SK-N-SH (cell line): ENCODE measurements at regions not wholly inside any gene's neighbourhood (a gene's known extent, or its start where the extent isn't known, plus 50 kb on each side); places are given as distances from the start of the nearest gene placed in this dataset.

Experiments
- CTCF ChIA-PET: fragments of 300-600, 350-600 bp; formaldehyde crosslinking; extraction: SDS; loops from one replicate; lab custom pipeline; 2021; lab: Yijun Ruan, JAX
- POLR2A ChIA-PET: fragments of 350-600 bp; sonication (Branson Sonifier 250); formaldehyde crosslinking; extraction: SDS; loops from one replicate; lab custom pipeline; 2020; ENCODE audit warnings: antibody characterized with exemption, inconsistent platforms; lab: Yijun Ruan, JAX
- DNase-seq: peaks from one replicate; pipeline ENCODE4 v3.0.0; 2012
- H2AFZ ChIP-seq: fragments of 200-600 bp; sonication (generic); 2 replicates; pipeline ENCODE4 v1.8.1; 2016; ENCODE audit warnings: antibody characterized with exemption, mild to moderate bottlenecking, low read depth
- H3F3A ChIP-seq: fragments of 200-600 bp; sonication (generic); replicated peaks from 2 replicates; pipeline ENCODE3; 2016; ENCODE audit warnings: antibody characterized with exemption, mild to moderate bottlenecking; ENCODE audit not compliant: insufficient read depth
- H3K27ac ChIP-seq, 2 experiments: fragments of 200-500 bp in 1 of 2; fragments of 200-600 bp in 1 of 2; sonication (Bioruptor generic) in 1 of 2; sonication (generic), shearing (Covaris generic) in 1 of 2; 2 replicates each; pipeline versions ENCODE4 v1.5.1 to v1.6.1; 2014 to 2016; ENCODE audit warnings: low read depth in 2 of 2, inconsistent platforms in 1 of 2, low read length in 1 of 2, mild to moderate bottlenecking in 1 of 2, mixed read lengths in 1 of 2
- H3K27me3 ChIP-seq: fragments of 200-600 bp; sonication (generic), shearing (Covaris generic); 2 replicates; pipeline ENCODE4 v1.6.1; 2016; ENCODE audit warnings: mixed run types; ENCODE audit not compliant: insufficient read depth
- H3K36me3 ChIP-seq, 2 experiments: fragments of 200-500 bp in 1 of 2; fragments of 200-600 bp in 1 of 2; sonication (Bioruptor generic) in 1 of 2; sonication (generic) in 1 of 2; replicated peaks in 1 of 2; 2 replicates each; pipeline versions ENCODE3 to v1.5.1; 2014 to 2016; ENCODE audit warnings: low read length in 1 of 2, mild to moderate bottlenecking in 1 of 2; ENCODE audit not compliant: insufficient read depth in 2 of 2, control insufficient read depth in 1 of 2
- H3K4me1 ChIP-seq, 2 experiments: fragments of 200-500 bp in 1 of 2; fragments of 200-600 bp in 1 of 2; sonication (Bioruptor generic) in 1 of 2; sonication (generic), shearing (Covaris generic) in 1 of 2; 2 replicates each; pipeline versions ENCODE4 v1.5.1 to v1.6.1; 2014 to 2016; ENCODE audit warnings: low read depth in 1 of 2, low read length in 1 of 2, mixed run types in 1 of 2; ENCODE audit not compliant: insufficient read depth in 2 of 2, control insufficient read depth in 1 of 2
- H3K4me2 ChIP-seq: fragments of 200-600 bp; sonication (generic), shearing (Covaris generic); 2 replicates; pipeline ENCODE4 v1.6.1; 2017; ENCODE audit warnings: mixed run types
- H3K4me3 ChIP-seq, 2 experiments: fragments of 200-500 bp in 1 of 2; fragments of 200-600 bp in 1 of 2; sonication (Bioruptor generic) in 1 of 2; sonication (generic), shearing (Covaris generic) in 1 of 2; 2 replicates each; pipeline versions ENCODE4 v1.5.1 to v1.8.1; 2014 to 2016; ENCODE audit warnings: low read depth in 2 of 2, inconsistent platforms in 1 of 2, low read length in 1 of 2, mild to moderate bottlenecking in 1 of 2, mixed read lengths in 1 of 2, moderate library complexity in 1 of 2
- H3K79me2 ChIP-seq: fragments of 200-600 bp; sonication (generic); 2 replicates; pipeline ENCODE4 v1.8.1; 2017; ENCODE audit warnings: mild to moderate bottlenecking; ENCODE audit not compliant: insufficient read depth
- H3K9ac ChIP-seq: fragments of 200-600 bp; sonication (generic); 2 replicates; pipeline ENCODE4 v1.6.1; 2017; ENCODE audit warnings: mixed run types
- H3K9me2 ChIP-seq: fragments of 200-600 bp; sonication (generic); 2 replicates; pipeline ENCODE4 v1.6.1; 2017; ENCODE audit warnings: mixed run types
- H3K9me3 ChIP-seq: fragments of 200-600 bp; sonication (generic); 2 replicates; pipeline ENCODE4 v1.6.1; 2017; ENCODE audit warnings: mixed run types, mild to moderate bottlenecking, moderate library complexity
- H4K20me1 ChIP-seq: fragments of 200-600 bp; sonication (generic); 2 replicates; pipeline ENCODE4 v1.6.1; 2017; ENCODE audit warnings: mild to moderate bottlenecking, mixed run types; ENCODE audit not compliant: insufficient read depth
- CTCF ChIP-seq: fragments of 200-600 bp; sonication (generic); IDR thresholded peaks from 2 replicates; pipeline ENCODE4 v1.6.1; 2017; ENCODE audit warnings: antibody characterized with exemption, mild to moderate bottlenecking, moderate library complexity
- EZH2phosphoT487 ChIP-seq: fragments of 200-600 bp; sonication (generic); IDR thresholded peaks from 2 replicates; pipeline ENCODE4 v1.6.1; 2017; ENCODE audit warnings: low read depth, mixed run types, mild to moderate bottlenecking, antibody characterized with exemption, moderate library complexity, borderline replicate concordance
- FOXJ3 ChIP-seq: sonication (generic); formaldehyde crosslinking; IDR thresholded peaks from 2 replicates; pipeline ENCODE4 v1.5.1; 2020; ENCODE audit warnings: mild to moderate bottlenecking, missing genetic modification reagents
- MXI1 ChIP-seq: IDR thresholded peaks from 2 replicates; pipeline ENCODE4 v1.6.1; 2012; ENCODE audit warnings: mild to moderate bottlenecking, low read depth, low read length, improper control_type of control experiment
- PBX3 ChIP-seq: IDR thresholded peaks from 2 replicates; pipeline ENCODE4; 2012
- RFX5 ChIP-seq: IDR thresholded peaks from 2 replicates; pipeline ENCODE4 v1.6.1; 2012; ENCODE audit warnings: mild to moderate bottlenecking, improper control_type of control experiment, low read length
- USF1 ChIP-seq: IDR thresholded peaks from 2 replicates; pipeline ENCODE4 v1.4.0; 2012; ENCODE audit warnings: low read depth, borderline replicate concordance
- ZBTB33 ChIP-seq: IDR thresholded peaks from 2 replicates; pipeline ENCODE4 v1.4.0; 2012; ENCODE audit warnings: low read depth, borderline replicate concordance

- CTCF ChIA-PET, result interaction anchor here (0.9 kb wide), 1 partner anchor 10 kb away, joined by 3 read pairs; no protein-coding TSS in a partner anchor
- no peak overlapping the region for H2AFZ ChIP-seq
- no peak for DNase-seq
- H3K9me2 ChIP-seq, result 0 out of 2 replicates have a peak, but pooled peaks cover 3% of the 10 kb centered on the region
- H3K27me3 ChIP-seq, result no peaks in the 10 kb centered on the region
- no peaks in the 10 kb centered on the region for H3K36me3 ChIP-seq
- no peaks in the 10 kb centered on the region for H3F3A ChIP-seq
- no peak overlapping the region for H3K27ac ChIP-seq
- no peak for TF ChIP-seq ZBTB33
- TF ChIP-seq CTCF, result no peak
- no peak for TF ChIP-seq PBX3
- no peak for TF ChIP-seq RFX5
- no peak for TF ChIP-seq EZH2phosphoT487
- TF ChIP-seq USF1, result no peak
- TF ChIP-seq FOXJ3 (CRISPR knock-in tag), result no peak
- TF ChIP-seq, all 33 proteins: peak for 0
- Histone ChIP-seq H3K79me2 (no peaks in the 10 kb centered on the region), H3K4me3 (no peak overlapping the region), H3K9ac (no peak overlapping the region), H3K9me3 (no peaks in the 10 kb centered on the region), H3K4me2 (no peak overlapping the region), H4K20me1 (no peaks in the 10 kb centered on the region), H3K4me1 (no peaks in the 10 kb centered on the region)
- POLR2A ChIA-PET, result no interaction called here
Observed at GRCh38 chr12:60451457-60451856, 855.6 kb downstream of the SLC16A7 start.

- Histone ChIP-seq H3K4me3 (no peak overlapping the region), H3K4me1 (no peaks in the 10 kb centered on the region), H2AFZ (no peak overlapping the region), H3K36me3 (no peaks in the 10 kb centered on the region), H3K27me3 (no peaks in the 10 kb centered on the region), H3K9ac (no peak overlapping the region), H3F3A (no peaks in the 10 kb centered on the region), H3K9me2 (no peaks in the 10 kb centered on the region), H3K4me2 (no peak overlapping the region), H3K9me3 (no peaks in the 10 kb centered on the region; the same call in 1 of the 2 replicates), H4K20me1 (no peaks in the 10 kb centered on the region), H3K27ac (no peak overlapping the region), H3K79me2 (no peaks in the 10 kb centered on the region)
- POLR2A ChIA-PET, result no interaction called here
- CTCF ChIA-PET, result no interaction called here
- TF ChIP-seq MXI1, result no peak
- DNase-seq, result no peak
Observed at GRCh38 chr12:60465060-60465459, 869.2 kb downstream of the SLC16A7 start.
